ENCODE measurements at regions not wholly inside any gene's neighbourhood (a gene's known extent, or its start where the extent isn't known, plus 50 kb on each side); places are given as distances from the start of the nearest gene placed in this dataset.

DNA sequence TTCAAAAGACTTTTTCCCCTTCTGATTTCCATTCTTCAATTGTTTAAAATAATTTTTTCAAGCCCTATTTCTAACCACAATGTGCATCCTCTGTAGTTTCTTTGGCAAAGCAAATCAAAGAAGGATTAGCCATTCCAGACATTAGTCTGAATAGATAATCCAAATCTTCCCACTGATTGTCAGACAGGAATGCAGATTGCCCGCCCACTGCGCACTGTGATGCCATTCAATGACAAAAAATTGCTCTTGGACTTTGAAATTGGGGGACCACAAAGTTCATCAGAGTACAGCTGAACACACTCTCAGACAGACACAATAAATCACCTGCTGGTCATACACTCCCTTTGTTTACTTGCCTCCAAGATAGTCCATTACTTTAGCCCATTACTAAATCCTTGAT, 216.5 kb upstream of the DKK2 start:
- DNase-seq = no peak

DNA sequence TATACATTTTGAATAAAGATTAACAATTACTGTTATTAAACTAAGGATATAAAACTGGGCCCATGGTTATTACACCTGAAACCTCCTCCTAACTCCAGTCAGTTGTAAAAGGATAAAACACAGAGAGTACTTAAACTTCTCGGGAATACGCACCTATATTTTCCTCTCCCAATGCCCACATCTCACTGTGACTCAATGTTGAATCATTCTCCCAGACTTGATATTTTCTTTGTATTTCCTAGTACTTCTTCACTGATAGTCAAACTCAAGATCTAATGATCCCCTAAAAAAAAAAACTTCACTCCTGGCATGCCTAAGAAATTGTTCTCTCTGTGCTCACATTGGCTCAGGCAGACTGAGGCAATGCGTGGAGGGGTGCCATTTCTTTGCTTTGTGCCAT, 212.5 kb upstream of the DKK2 start:
- DNase-seq = no peak

GRCh38 chr4:107247738-107248137, 211.6 kb upstream of the DKK2 start:
- DNase-seq = no peak

DNA sequence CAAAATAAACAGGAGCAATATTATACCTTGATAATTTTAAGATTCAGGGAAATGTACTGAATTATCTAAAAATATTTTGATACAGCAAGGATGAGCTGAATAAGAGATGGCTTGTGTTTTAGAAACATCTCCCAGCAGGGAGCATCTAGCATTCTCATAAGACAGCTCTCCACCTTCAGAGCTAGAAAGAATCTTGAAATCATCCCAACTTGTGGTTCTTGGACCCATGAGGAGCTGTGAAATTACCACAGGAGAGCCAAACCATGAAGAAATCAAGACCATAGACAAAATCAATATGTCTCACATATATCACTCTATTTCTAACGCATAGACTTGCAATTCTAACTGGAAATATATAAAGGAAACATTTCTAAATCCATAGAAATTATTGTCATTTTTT, 210.6 kb upstream of the DKK2 start:
- no peak for DNase-seq

- no peak for DNase-seq
These were observed 207.1 kb upstream of the DKK2 start for GRCh38 chr4:107243141-107243781.

DNA sequence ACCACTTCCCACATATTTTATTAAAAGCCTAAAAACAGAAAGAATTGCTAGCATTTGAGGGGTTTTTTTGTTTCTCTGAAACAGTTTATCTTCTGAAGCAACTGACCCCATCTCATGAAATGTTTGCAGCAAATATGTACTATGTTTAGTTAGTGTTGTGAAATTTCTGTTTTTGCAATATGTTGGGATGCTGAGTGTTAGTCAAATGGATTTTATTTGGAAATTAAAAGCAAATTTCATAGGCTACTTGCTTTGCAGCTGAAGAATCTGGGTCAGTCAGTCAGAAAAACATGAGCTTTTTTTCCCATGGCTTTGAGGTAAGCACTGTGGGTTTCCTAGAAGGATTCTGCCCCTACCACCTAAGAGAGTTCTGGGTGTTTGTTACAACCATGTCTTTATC, 184.9 kb upstream of the DKK2 start:
- no peak for DNase-seq

- DNase-seq = no peak
These were observed 183.6 kb upstream of the DKK2 start for GRCh38 chr4:107219681-107220080.

DNA sequence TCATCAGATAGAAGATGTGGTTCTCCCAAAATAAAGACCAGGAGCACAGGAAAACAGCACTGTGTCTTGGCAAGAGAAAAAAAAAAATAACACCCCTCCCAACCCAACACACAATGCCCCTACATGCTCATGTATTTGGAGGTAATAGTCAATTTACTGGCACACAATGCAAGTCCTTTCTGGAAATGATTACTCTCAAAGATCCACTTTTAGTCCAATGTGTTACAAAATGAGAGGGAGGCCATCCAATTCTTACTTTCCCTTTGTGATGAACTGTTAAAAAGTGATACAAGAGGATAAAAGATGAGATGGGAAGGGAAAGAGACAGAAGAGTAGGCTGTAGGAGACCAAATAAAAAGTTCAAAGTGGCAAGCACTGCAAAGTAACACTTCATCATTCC, 180.3 kb upstream of the DKK2 start:
- DNase-seq = no peak

GRCh38 chr4:107215222-107215621, 179.1 kb upstream of the DKK2 start:
- DNase-seq = no peak

DNA sequence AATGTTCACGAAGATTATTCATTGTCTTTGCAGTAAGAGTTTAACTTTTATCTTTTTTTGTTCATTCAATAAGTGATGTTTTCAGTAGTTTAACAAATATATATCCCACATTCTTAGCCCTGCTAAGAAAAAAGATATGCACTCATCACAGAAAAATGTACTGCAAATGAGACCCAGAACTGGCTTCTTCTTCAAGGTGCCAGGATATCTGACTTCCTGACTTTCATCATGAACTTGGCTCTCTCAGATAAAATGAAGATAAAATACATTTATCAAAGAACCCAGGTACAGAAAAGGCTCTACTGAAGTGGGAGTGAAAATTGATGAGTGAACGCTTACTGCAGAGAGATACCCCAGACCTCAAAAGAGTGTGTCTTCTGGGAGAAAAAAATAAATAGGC, 177.8 kb upstream of the DKK2 start:
- DNase-seq = no peak

- DNase-seq = no peak
These were observed 177.3 kb upstream of the DKK2 start for GRCh38 chr4:107213410-107213809.

- no peak for DNase-seq
These were observed 176.5 kb upstream of the DKK2 start for GRCh38 chr4:107212565-107212964.

- no peak for DNase-seq
These were observed 174.5 kb upstream of the DKK2 start for GRCh38 chr4:107210450-107211239.

GRCh38 chr4:107203733-107204132, 167.6 kb upstream of the DKK2 start:
- DNase-seq = no peak

GRCh38 chr4:107202744-107203143, 166.6 kb upstream of the DKK2 start:
- no peak for DNase-seq

DNA sequence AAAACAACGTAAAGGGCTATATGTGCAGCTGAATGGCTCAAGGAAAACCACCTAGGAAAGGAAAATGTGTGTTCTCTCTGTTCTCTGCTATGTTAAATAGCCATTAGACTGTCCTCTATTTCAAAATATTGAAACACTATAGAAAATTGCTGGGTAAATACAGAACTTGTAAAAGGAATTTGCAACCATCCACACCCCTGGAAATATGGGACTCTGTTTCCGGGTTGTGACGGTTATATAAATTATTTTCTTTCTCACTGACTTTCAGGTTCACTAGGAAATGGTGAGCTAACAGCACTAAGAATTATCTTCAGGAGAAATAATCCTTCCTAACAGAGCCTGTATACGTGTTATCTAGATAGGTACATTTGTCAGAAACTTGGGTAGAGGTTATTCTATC, 161.0 kb upstream of the DKK2 start:
- DNase-seq = no peak

DNA sequence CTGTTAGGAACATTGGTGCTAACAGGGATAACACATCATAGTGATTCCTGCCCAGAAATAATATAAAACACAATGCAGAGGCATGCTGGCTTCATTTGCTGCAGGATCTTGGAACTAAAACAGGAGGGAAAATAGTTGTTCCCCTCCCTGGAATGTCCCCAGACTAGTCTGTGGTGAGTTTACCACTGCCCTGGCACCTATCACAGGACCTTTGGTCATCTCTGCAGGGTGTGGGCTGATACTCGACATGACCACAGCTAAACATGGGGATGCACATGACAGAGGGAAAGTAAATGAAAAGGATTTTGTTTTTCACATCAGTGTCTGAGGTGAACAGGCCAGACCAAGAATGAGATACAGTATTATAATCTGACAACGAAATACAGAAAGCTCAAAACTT, 160.2 kb upstream of the DKK2 start:
- no peak for DNase-seq

DNA sequence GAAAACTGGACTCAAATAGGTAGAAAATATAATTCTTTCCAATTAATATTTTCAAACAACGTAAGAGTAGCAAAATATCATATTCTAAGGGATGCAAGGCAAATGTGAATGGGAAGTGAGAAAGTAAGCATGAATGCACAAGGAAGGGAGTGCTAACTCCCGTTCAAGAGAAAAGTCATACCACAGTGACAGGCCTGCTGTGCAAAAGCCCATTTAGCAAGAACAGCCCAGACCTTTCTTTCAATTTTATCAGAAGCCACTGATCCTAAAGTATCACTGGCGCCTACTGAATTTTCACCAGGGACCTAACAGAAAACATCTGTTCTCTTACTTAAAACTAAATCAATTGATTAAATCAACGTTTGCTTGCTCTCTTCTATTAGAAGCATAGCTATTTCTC, 157.9 kb upstream of the DKK2 start:
- no peak for DNase-seq

DNA sequence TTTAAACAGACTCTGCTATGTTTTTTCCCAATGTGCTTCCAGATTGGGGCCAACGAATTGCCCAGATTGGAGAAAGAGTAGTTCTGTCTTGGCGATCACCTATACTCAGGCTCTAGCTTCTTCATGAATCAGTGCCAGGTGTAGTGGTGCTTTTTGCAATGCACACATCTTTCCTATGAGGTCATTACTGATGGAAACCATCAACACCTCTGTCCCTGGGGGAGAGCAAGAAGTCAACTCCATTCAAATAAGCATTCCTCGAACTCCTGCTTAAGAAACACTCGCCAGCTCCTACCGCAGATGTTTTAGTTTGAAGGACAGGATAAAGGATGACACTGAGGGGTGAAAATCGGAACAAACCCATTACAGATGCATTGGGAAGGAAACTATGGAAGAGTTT, 156.5 kb upstream of the DKK2 start:
- DNase-seq = no peak

DNA sequence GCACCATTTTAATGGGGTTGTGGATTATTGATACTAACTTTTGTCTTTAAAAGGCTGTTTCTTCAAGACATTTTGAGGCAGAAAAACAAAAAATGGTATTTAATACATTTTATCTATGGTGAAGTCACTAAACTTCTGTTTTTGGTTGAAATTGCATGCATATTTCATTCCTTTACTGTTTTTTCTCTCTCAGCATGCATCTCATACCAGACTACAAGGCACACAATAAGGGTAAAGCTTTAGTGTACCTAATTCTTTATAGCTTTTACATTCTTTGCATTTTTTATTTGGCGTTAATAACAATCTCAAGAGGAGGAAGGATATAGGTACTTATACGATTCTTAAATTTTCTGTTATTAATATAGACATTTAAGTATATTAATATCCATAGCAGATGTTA, 151.0 kb upstream of the DKK2 start:
- no peak for DNase-seq

GRCh38 chr4:107183155-107183774, 147.2 kb upstream of the DKK2 start:
- peak in 10 of 51 donors; percentile 0 to 32 (median 2) for DNase-seq

DNA sequence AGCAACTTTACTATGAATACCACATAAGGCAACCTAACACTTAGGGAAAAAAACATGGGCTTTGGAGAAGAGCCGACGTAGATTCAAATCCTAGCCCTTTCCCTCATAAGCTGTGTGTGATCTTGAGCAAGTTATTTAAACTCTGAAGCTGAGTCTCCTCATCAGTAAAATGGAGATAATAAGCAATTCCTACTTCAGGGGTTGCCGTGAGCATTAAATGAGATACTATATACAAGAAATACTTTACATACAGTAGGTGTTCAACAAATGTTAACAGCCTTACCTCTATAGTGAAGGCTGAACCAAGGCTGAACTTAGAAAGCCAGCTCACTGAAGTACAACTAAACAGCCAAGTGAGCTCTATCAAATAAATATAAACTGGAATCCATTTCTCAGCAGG, 146.2 kb upstream of the DKK2 start:
- no peak for DNase-seq

GRCh38 chr4:107166873-107167450, 130.8 kb upstream of the DKK2 start:
- DNase-seq = no peak
